ENCODE measurements at regions not wholly inside any gene's neighbourhood (a gene's known extent, or its start where the extent isn't known, plus 50 kb on each side); places are given as distances from the start of the nearest gene placed in this dataset.
"Not testable (repeated sequence)": the region's sequence is repeated elsewhere in the genome, so short reads cannot be mapped to it uniquely, and the experiment has no call there.

- H2AK9ac ChIP-seq (replicated peaks; ENCODE audit: low read depth, low read length, poor library complexity); H4K8ac ChIP-seq (ENCODE audit: low read depth in 2 of 2, low read length in 2 of 2); H3K23ac ChIP-seq (ENCODE audit: low read depth, low read length); DNase-seq; H3K9me1 ChIP-seq (ENCODE audit: insufficient read depth, low read length); H3K56ac ChIP-seq (ENCODE audit: extremely low read depth, insufficient read depth, low read length); H3K14ac ChIP-seq (replicated peaks; ENCODE audit: low read depth, low read length); H3K4me1 ChIP-seq (ENCODE audit: control insufficient read depth, insufficient read depth, low read length); dilution Hi-C loops (cut with HindIII; ENCODE audit: low sequenced_read_pairs, unreplicated experiment); ATAC-seq (ENCODE audit: low read depth); H2BK120ac ChIP-seq (ENCODE audit: low read depth, low read length); H3K9me3 ChIP-seq (ENCODE audit: control insufficient read depth, insufficient read depth, low read length); H4K20me1 ChIP-seq (ENCODE audit: insufficient read depth, low read length); H3K27ac ChIP-seq (ENCODE audit: insufficient read depth, low read length); POLR2A ChIA-PET (ENCODE audit: unreplicated experiment); H4K91ac ChIP-seq (ENCODE audit: insufficient read depth, low read depth, low read length); H2AFZ ChIP-seq (replicated peaks; ENCODE audit: low read length, poor library complexity); H2BK15ac ChIP-seq (ENCODE audit: low read depth, low read length); H2BK20ac ChIP-seq (ENCODE audit: low read depth, low read length); H2BK5ac ChIP-seq (ENCODE audit: low read depth, low read length, poor library complexity, severe bottlenecking); H3K9ac ChIP-seq (ENCODE audit: low read depth, low read length); H2AK5ac ChIP-seq (ENCODE audit: low read depth, low read length); H3K27me3 ChIP-seq (ENCODE audit: control insufficient read depth, insufficient read depth, low read length); H3K4ac ChIP-seq (ENCODE audit: low read depth, low read length); intact Hi-C loops (cut with micrococcal nuclease); H3K18ac ChIP-seq (ENCODE audit: low read depth, low read length); in situ Hi-C loops (cut with MboI; ENCODE audit: low sequenced_read_pairs); H3K79me1 ChIP-seq (ENCODE audit: low read depth in 1 of 2, low read length in 2 of 2); H4K5ac ChIP-seq (ENCODE audit: low read depth, low read length); BruUV-seq (replicated peaks); H3K4me2 ChIP-seq (ENCODE audit: low read depth, low read length); H3K4me3 ChIP-seq (ENCODE audit: insufficient read depth, low read depth, low read length); H3K36me3 ChIP-seq (ENCODE audit: control insufficient read depth, insufficient read depth, low read length): not testable (repeated sequence)
- 92% methylated on average over 2 of the region's 21 CpGs; no CpG with 5 or more reads in 1 of the 2 experiments for WGBS, 2 experiments (ENCODE audit: extremely low coverage in 2 of 2, insufficient read length in 1 of 2)
- CTCF ChIA-PET, result interaction anchor here (0.6 kb wide), 1 partner anchor 763 kb away, joined by 3 read pairs; no protein-coding TSS in a partner anchor
Measured at GRCh38 chr12:47426678-47427309, 279.0 kb downstream of the RPAP3 start.
